GM23338 (cell line): ENCODE measurements at regions not wholly inside any gene's neighbourhood (a gene's known extent, or its start where the extent isn't known, plus 50 kb on each side); places are given as distances from the start of the nearest gene placed in this dataset.

Source experiments
- ATAC-seq: fragments of 200-7000 bp; cut with Tn5 transposase; 3 replicates; pipeline ENCODE4 v1.9.1; 2020
- DNase-seq: peaks from one replicate; pipeline ENCODE4 v3.0.0-alpha.2; 2015; ENCODE audit warnings: low spot score
- H2AFZ ChIP-seq: fragments of 200-600 bp; sonication (generic); 2 replicates; pipeline ENCODE4 v1.8.0; 2016; ENCODE audit warnings: antibody characterized with exemption, mild to moderate bottlenecking, moderate library complexity
- H3F3A ChIP-seq: fragments of 200-600 bp; sonication (generic); replicated peaks from 2 replicates; pipeline ENCODE4 v1.8.0; 2017; ENCODE audit warnings: antibody characterized with exemption, mixed run types, low read depth
- H3K27ac ChIP-seq: fragments of 200-600 bp; sonication (generic); 2 replicates; pipeline ENCODE4 v1.6.1; 2016; ENCODE audit warnings: low read depth
- H3K27me3 ChIP-seq: fragments of 200-600 bp; sonication (generic); 2 replicates; pipeline ENCODE4 v1.8.0; 2016; ENCODE audit warnings: mild to moderate bottlenecking, mixed run types, moderate library complexity; ENCODE audit not compliant: insufficient read depth
- H3K36me3 ChIP-seq: fragments of 200-600 bp; sonication (generic); 2 replicates; pipeline ENCODE4 v1.8.0; 2016; ENCODE audit warnings: mild to moderate bottlenecking; ENCODE audit not compliant: insufficient read depth
- H3K4me1 ChIP-seq: fragments of 200-600 bp; sonication (generic); 2 replicates; pipeline ENCODE4 v1.8.0; 2016; ENCODE audit warnings: mild to moderate bottlenecking, moderate library complexity; ENCODE audit not compliant: insufficient read depth
- H3K4me2 ChIP-seq: fragments of 200-600 bp; sonication (generic); 2 replicates; pipeline ENCODE4 v1.7.1; 2017; ENCODE audit warnings: mixed run types
- H3K4me3 ChIP-seq: fragments of 200-600 bp; sonication (generic); 2 replicates; pipeline ENCODE4 v1.6.1; 2016; ENCODE audit warnings: mixed run types
- H3K79me2 ChIP-seq: fragments of 200-600 bp; sonication (generic); replicated peaks from 2 replicates; pipeline ENCODE4 v1.8.0; 2017; ENCODE audit warnings: mild to moderate bottlenecking; ENCODE audit not compliant: insufficient read depth
- H3K9me2 ChIP-seq: fragments of 200-600 bp; sonication (generic); 2 replicates; pipeline ENCODE4 v1.8.0; 2017; ENCODE audit not compliant: insufficient read depth
- H4K20me1 ChIP-seq: fragments of 200-600 bp; sonication (generic); replicated peaks from 2 replicates; pipeline ENCODE4 v1.8.0; 2017; ENCODE audit warnings: mild to moderate bottlenecking; ENCODE audit not compliant: insufficient read depth
- H3K27ac Mint-ChIP-seq: 2 replicates; pipeline ENCODE4 v1.8.0; 2020; ENCODE audit warnings: inconsistent platforms, mild to moderate bottlenecking, moderate library complexity, mixed read lengths
- H3K27me3 Mint-ChIP-seq: 3 replicates; pipeline ENCODE4 v1.8.0; 2022; ENCODE audit warnings: low read depth, mild to moderate bottlenecking, moderate library complexity, mixed read lengths, inconsistent platforms; ENCODE audit not compliant: insufficient read depth, poor library complexity
- H3K36me3 Mint-ChIP-seq: 3 replicates; pipeline ENCODE4 v1.8.0; 2021; ENCODE audit warnings: low read depth, mild to moderate bottlenecking, inconsistent platforms, moderate library complexity, mixed read lengths
- H3K4me1 Mint-ChIP-seq: 3 replicates; pipeline ENCODE4 v1.8.0; 2020; ENCODE audit warnings: mild to moderate bottlenecking, inconsistent platforms, mixed read lengths
- H3K4me3 Mint-ChIP-seq: 3 replicates; pipeline ENCODE4 v1.8.0; 2021; ENCODE audit warnings: moderate library complexity, mild to moderate bottlenecking, inconsistent platforms, mixed read lengths
- H3K9me3 Mint-ChIP-seq: 3 replicates; pipeline ENCODE4 v1.8.0; 2020; ENCODE audit warnings: moderate library complexity, mild to moderate bottlenecking, inconsistent platforms, mixed read lengths
- CREB1 ChIP-seq: fragments of 250-450 bp; sonication (Bioruptor Pico); IDR thresholded peaks from 2 replicates; pipeline ENCODE4 v1.5.0; 2020; ENCODE audit warnings: low read depth, mild to moderate bottlenecking, moderate library complexity
- CTCF ChIP-seq, 2 experiments: fragments of 200-600 bp in 1 of 2; sonication (generic) in 1 of 2; conservative IDR thresholded peaks; 2 replicates each; pipeline versions ENCODE4 v1.5.1 to v1.6.1; 2016 to 2017; ENCODE audit warnings: antibody characterized with exemption in 2 of 2, low read depth in 2 of 2, mild to moderate bottlenecking in 2 of 2, moderate library complexity in 1 of 2
- ETS1 ChIP-seq: IDR thresholded peaks from 2 replicates; pipeline ENCODE4 v1.6.1; 2016; ENCODE audit warnings: antibody characterized with exemption
- EZH2 ChIP-seq: fragments of 200-600 bp; sonication (generic); IDR thresholded peaks from one replicate; pipeline ENCODE4 v1.8.0; 2017; ENCODE audit warnings: antibody characterized with exemption, mild to moderate bottlenecking, low read depth; ENCODE audit not compliant: unreplicated experiment
- EZH2phosphoT487 ChIP-seq: fragments of 200-600 bp; sonication (generic); IDR thresholded peaks from one replicate; pipeline ENCODE4 v1.8.1; 2018; ENCODE audit warnings: antibody characterized with exemption; ENCODE audit not compliant: unreplicated experiment
- JUNB ChIP-seq: IDR thresholded peaks from one replicate; pipeline ENCODE4 v1.6.1; 2016; ENCODE audit warnings: antibody characterized with exemption; ENCODE audit not compliant: unreplicated experiment
- NANOG ChIP-seq: IDR thresholded peaks from 2 replicates; pipeline ENCODE4 v1.6.1; 2016; ENCODE audit warnings: antibody characterized with exemption, borderline replicate concordance
- POLR2AphosphoS5 ChIP-seq: IDR thresholded peaks from 2 replicates; pipeline ENCODE4 v1.6.1; 2016; ENCODE audit warnings: antibody characterized with exemption, low read depth
- REST ChIP-seq: IDR thresholded peaks from one replicate; pipeline ENCODE4 v1.6.1; 2018; ENCODE audit warnings: antibody characterized with exemption; ENCODE audit not compliant: unreplicated experiment
- STAT1 ChIP-seq: IDR thresholded peaks from one replicate; pipeline ENCODE4 v1.6.1; 2016; ENCODE audit warnings: antibody characterized with exemption; ENCODE audit not compliant: unreplicated experiment
- ZNF114 ChIP-seq: fragments of 250-450 bp; sonication (Bioruptor Pico); IDR thresholded peaks from 2 replicates; pipeline ENCODE4 v1.5.0; 2020; ENCODE audit warnings: mild to moderate bottlenecking, moderate library complexity
- ZNF331 ChIP-seq: fragments of 250-450 bp; sonication (Bioruptor Pico); IDR thresholded peaks from 2 replicates; pipeline ENCODE4 v1.5.0; 2020; ENCODE audit warnings: low read depth, mild to moderate bottlenecking, moderate library complexity
- ZNF462 ChIP-seq: fragments of 250-450 bp; sonication (Bioruptor Pico); IDR thresholded peaks from 2 replicates; pipeline ENCODE4 v1.5.0; 2020; ENCODE audit warnings: mild to moderate bottlenecking, moderate library complexity

GRCh38 chr12:60225216-60226000, 629.6 kb downstream of the SLC16A7 start:
- Mint-ChIP-seq H3K27ac (no peak overlapping the region), H3K4me1 (no peaks in the 10 kb centered on the region)
- H3F3A ChIP-seq = no peaks in the 10 kb centered on the region

More at GRCh38 chr12:60225216-60226000, 629.6 kb downstream of the SLC16A7 start:
- no peaks in the 10 kb centered on the region for H4K20me1 ChIP-seq
- peaks cover 2% of the 10 kb centered on the region; the same call in 1 of the 2 replicates for H3K9me2 ChIP-seq
- no peak overlapping the region for H3K4me2 ChIP-seq
- no peaks in the 10 kb centered on the region for H3K36me3 ChIP-seq
- H3K27ac ChIP-seq = no peak overlapping the region
- DNase-seq (no peak), ATAC-seq (no peak)
- no peaks in the 10 kb centered on the region for H3K4me1 ChIP-seq
- Mint-ChIP-seq H3K27me3 (peaks cover 2% of the 10 kb centered on the region), H3K36me3 (no peaks in the 10 kb centered on the region), H3K9me3 (no peaks in the 10 kb centered on the region), H3K4me3 (no peak overlapping the region)
- TF ChIP-seq ETS1 (no peak), POLR2AphosphoS5 (no peak), ZNF114 (CRISPR knock-in tag) (no peak), EZH2phosphoT487 (no peak), STAT1 (no peak), CTCF (conservative IDR thresholded peaks at IDR 0.05; ENCODE audit: low read depth in 2 of 2) (no peak), CREB1 (CRISPR knock-in tag) (no peak), JUNB (no peak), REST (no peak), EZH2 (no peak), ZNF462 (CRISPR knock-in tag) (no peak), ZNF331 (CRISPR knock-in tag) (no peak), NANOG (no peak)
- no peaks in the 10 kb centered on the region for H3K79me2 ChIP-seq
- no peak overlapping the region for H3K4me3 ChIP-seq
- no peak overlapping the region for H2AFZ ChIP-seq
- no peaks in the 10 kb centered on the region for H3K27me3 ChIP-seq
